HL-60 (cell line): ENCODE measurements at regions not wholly inside any gene's neighbourhood (a gene's known extent, or its start where the extent isn't known, plus 50 kb on each side); places are given as distances from the start of the nearest gene placed in this dataset.

ENCODE experiments used
- CTCF ChIP-seq: IDR thresholded peaks from one replicate; pipeline ENCODE4 v1.5.1; 2011; ENCODE audit warnings: low read length, control low read depth, inconsistent platforms; ENCODE audit not compliant: insufficient read depth
- REST ChIP-seq: IDR thresholded peaks from 2 replicates; pipeline ENCODE4 v1.6.1; 2012; ENCODE audit warnings: low read depth; ENCODE audit not compliant: insufficient replicate concordance

GRCh38 chr11:127625402-127625801 is 624.8 kb upstream of the KIRREL3 start:
- TF ChIP-seq CTCF (no peak), REST (no peak)
